ENCODE measurements at regions not wholly inside any gene's neighbourhood (a gene's known extent, or its start where the extent isn't known, plus 50 kb on each side); places are given as distances from the start of the nearest gene placed in this dataset.

GRCh38 chr10:47101196-47101595 is 190.0 kb downstream of the PTPN20 start:
- Histone ChIP-seq H2AFZ (ENCODE audit: low read length) (no peak overlapping the region), H3K79me2 (ENCODE audit: insufficient read depth, low read length) (no peaks in the 10 kb centered on the region), H3K36me3 (ENCODE audit: insufficient read depth, low read length) (no peaks in the 10 kb centered on the region), H3K4me1 (ENCODE audit: insufficient read depth, low read length, severe bottlenecking) (no peaks in the 10 kb centered on the region), H3F3A (ENCODE audit: insufficient read depth, low read length) (no peaks in the 10 kb centered on the region), H4K20me1 (ENCODE audit: insufficient read depth, low read length) (no peaks in the 10 kb centered on the region), H3K4me3 (ENCODE audit: low read depth, low read length, poor library complexity, severe bottlenecking) (no peak overlapping the region), H3K9me3 (ENCODE audit: low read length) (no peaks in the 10 kb centered on the region), H3K9ac (ENCODE audit: low read length) (no peak overlapping the region), H3K4me2 (ENCODE audit: low read length) (no peak overlapping the region), H3K27me3 (ENCODE audit: insufficient read depth, low read length) (no peaks in the 10 kb centered on the region), H3K27ac (ENCODE audit: low read depth, low read length, poor library complexity, severe bottlenecking) (no peak overlapping the region), H3K9me2 (ENCODE audit: low read depth, low read length) (no peaks in the 10 kb centered on the region)
- no peak for TF ChIP-seq EZH2 (IDR thresholded peaks at IDR 0.05; ENCODE audit: borderline replicate concordance, low read length)
- no peak for TF ChIP-seq CTCF (IDR thresholded peaks at IDR 0.05; ENCODE audit: low read length)

- no peak for TF ChIP-seq EZH2 (IDR thresholded peaks at IDR 0.05; ENCODE audit: borderline replicate concordance, low read length)
- no peak for TF ChIP-seq CTCF (IDR thresholded peaks at IDR 0.05; ENCODE audit: low read length)
- H4K20me1 ChIP-seq (ENCODE audit: insufficient read depth, low read length), result no peaks in the 10 kb centered on the region
- H3K79me2 ChIP-seq (ENCODE audit: insufficient read depth, low read length), result no peaks in the 10 kb centered on the region
- H3K4me1 ChIP-seq (ENCODE audit: insufficient read depth, low read length, severe bottlenecking), result no peaks in the 10 kb centered on the region
- no peak overlapping the region for H2AFZ ChIP-seq (ENCODE audit: low read length)
- H3F3A ChIP-seq (ENCODE audit: insufficient read depth, low read length), result no peaks in the 10 kb centered on the region
- no peaks in the 10 kb centered on the region for H3K9me3 ChIP-seq (ENCODE audit: low read length)
- no peaks in the 10 kb centered on the region for H3K9me2 ChIP-seq (ENCODE audit: low read depth, low read length)
- no peak overlapping the region for H3K4me2 ChIP-seq (ENCODE audit: low read length)
- H3K36me3 ChIP-seq (ENCODE audit: insufficient read depth, low read length), result no peaks in the 10 kb centered on the region
- no peaks in the 10 kb centered on the region for H3K27me3 ChIP-seq (ENCODE audit: insufficient read depth, low read length)
- no peak overlapping the region for H3K4me3 ChIP-seq (ENCODE audit: low read depth, low read length, poor library complexity, severe bottlenecking)
- no peak overlapping the region for H3K9ac ChIP-seq (ENCODE audit: low read length)
- no peak overlapping the region for H3K27ac ChIP-seq (ENCODE audit: low read depth, low read length, poor library complexity, severe bottlenecking)
Observed at GRCh38 chr10:47101807-47102206, 190.6 kb downstream of the PTPN20 start.

GRCh38 chr10:47104151-47104605 is 192.9 kb downstream of the PTPN20 start:
- Histone ChIP-seq H3K27me3 (ENCODE audit: insufficient read depth, low read length) (no peaks in the 10 kb centered on the region), H3K9ac (ENCODE audit: low read length) (no peak overlapping the region), H3K36me3 (ENCODE audit: insufficient read depth, low read length) (no peaks in the 10 kb centered on the region), H3K4me1 (ENCODE audit: insufficient read depth, low read length, severe bottlenecking) (no peaks in the 10 kb centered on the region), H3K27ac (ENCODE audit: low read depth, low read length, poor library complexity, severe bottlenecking) (no peak overlapping the region), H3K9me2 (ENCODE audit: low read depth, low read length) (no peaks in the 10 kb centered on the region), H3K4me3 (ENCODE audit: low read depth, low read length, poor library complexity, severe bottlenecking) (no peak overlapping the region), H4K20me1 (ENCODE audit: insufficient read depth, low read length) (no peaks in the 10 kb centered on the region), H3K9me3 (ENCODE audit: low read length) (no peaks in the 10 kb centered on the region), H3K4me2 (ENCODE audit: low read length) (no peak overlapping the region), H3F3A (ENCODE audit: insufficient read depth, low read length) (no peaks in the 10 kb centered on the region), H3K79me2 (ENCODE audit: insufficient read depth, low read length) (no peaks in the 10 kb centered on the region), H2AFZ (ENCODE audit: low read length) (no peak overlapping the region)
- TF ChIP-seq EZH2 (IDR thresholded peaks at IDR 0.05; ENCODE audit: borderline replicate concordance, low read length) (no peak), CTCF (IDR thresholded peaks at IDR 0.05; ENCODE audit: low read length) (no peak)
